HepG2 (cell line): ENCODE measurements at regions not wholly inside any gene's neighbourhood (a gene's known extent, or its start where the extent isn't known, plus 50 kb on each side); places are given as distances from the start of the nearest gene placed in this dataset.

Experiments used
- ATAC-seq: fragments of 200-7000 bp; cut with Tn5 transposase; 3 replicates; pipeline ENCODE4 v1.9.1; 2020; ENCODE audit warnings: mild to moderate bottlenecking, moderate library complexity
- BruUV-seq: library from RNA; stranded (reverse); fragments of 400-500 nt; replicated peaks from 2 replicates; lab custom pipeline; 2021; lab: Mats Ljungman, UMichigan
- CTCF ChIA-PET: fragments of 300-600 bp; formaldehyde crosslinking; extraction: SDS; loops from one replicate; lab custom pipeline; 2021; ENCODE audit warnings: low total read pairs, inconsistent platforms, low intra/inter-chr PET ratio; lab: Yijun Ruan, JAX
- POLR2A ChIA-PET: fragments of 350-600 bp; sonication (Branson Sonifier 250); formaldehyde crosslinking; loops from one replicate; lab custom pipeline; 2020; ENCODE audit warnings: antibody characterized with exemption, inconsistent platforms; lab: Yijun Ruan, JAX
- DNase-seq: peaks from one replicate; pipeline ENCODE4 v3.0.0-alpha.2; 2015; ENCODE audit warnings: low spot score
- FAIRE-seq: peaks from 3 replicates; lab custom pipeline; 2011; peaks lifted over from hg19 to GRCh38; lab: Jason Lieb, UNC
- H2AFZ ChIP-seq: one replicate; pipeline ENCODE4 v1.6.1; 2011; ENCODE audit warnings: low read length, inconsistent platforms
- H3K27ac ChIP-seq: fragments of 300-600 bp; 3 replicates; pipeline ENCODE4 v1.8.0; 2011; ENCODE audit warnings: mixed run types, mild to moderate bottlenecking, mixed read lengths, low read length, inconsistent platforms; ENCODE audit not compliant: insufficient read depth; ENCODE audit errors: extremely low read length
- H3K27me3 ChIP-seq, 2 experiments: fragments of 200-600 bp in 1 of 2; 2 replicates in 1 of 2; 3 replicates in 1 of 2; pipeline versions ENCODE4 v1.6.0 to v1.8.0; 2011; ENCODE audit warnings: low read length in 2 of 2, mild to moderate bottlenecking in 2 of 2, moderate library complexity in 2 of 2, inconsistent platforms in 1 of 2; ENCODE audit not compliant: insufficient read depth in 2 of 2, control insufficient read depth in 1 of 2
- H3K36me3 ChIP-seq, 2 experiments: fragments of 200-600 bp in 1 of 2; replicated peaks in 1 of 2; 2 replicates in 1 of 2; 3 replicates in 1 of 2; pipeline versions ENCODE4 v1.5.1 to v1.8.0; 2011; ENCODE audit warnings: low read length in 2 of 2, inconsistent platforms in 1 of 2; ENCODE audit not compliant: insufficient read depth in 2 of 2, control insufficient read depth in 1 of 2
- H3K4me1 ChIP-seq: 2 replicates; pipeline ENCODE4 v1.5.1; 2012; ENCODE audit warnings: low read length, inconsistent platforms; ENCODE audit not compliant: insufficient read depth
- H3K4me2 ChIP-seq: 2 replicates; pipeline ENCODE4 v1.6.0; 2011; ENCODE audit warnings: low read depth, low read length, inconsistent platforms
- H3K4me3 ChIP-seq, 3 experiments: fragments of 200-600 bp in 1 of 3; sonication (generic), shearing (Covaris generic) in 1 of 3; replicated peaks in 1 of 3; 2 replicates each; pipeline ENCODE4 v1.5.1; 2011 to 2016; ENCODE audit warnings: low read length in 3 of 3, inconsistent platforms in 2 of 3, low read depth in 2 of 3, mild to moderate bottlenecking in 2 of 3, control low read depth in 1 of 3, mixed read lengths in 1 of 3; ENCODE audit not compliant: insufficient read depth in 1 of 3
- H3K79me2 ChIP-seq: one replicate; pipeline ENCODE4 v1.6.1; 2011; ENCODE audit warnings: low read length, inconsistent platforms; ENCODE audit not compliant: insufficient read depth
- H3K9ac ChIP-seq: 2 replicates; pipeline ENCODE4 v1.6.0; 2011; ENCODE audit warnings: mild to moderate bottlenecking, low read depth, low read length, inconsistent platforms; ENCODE audit not compliant: insufficient read depth
- H3K9me3 ChIP-seq: 2 replicates; pipeline ENCODE4 v1.5.1; 2012; ENCODE audit warnings: mild to moderate bottlenecking, low read length
- H4K20me1 ChIP-seq: 2 replicates; pipeline ENCODE4 v1.6.0; 2011; ENCODE audit warnings: inconsistent platforms, mild to moderate bottlenecking, low read length, moderate library complexity; ENCODE audit not compliant: insufficient read depth
- BATF2 ChIP-seq: sonication (generic); formaldehyde crosslinking; IDR thresholded peaks from 2 replicates; pipeline ENCODE4 v1.8.0; 2022; ENCODE audit warnings: mild to moderate bottlenecking, missing genetic modification reagents, moderate library complexity
- BCL3 ChIP-seq: sonication (generic); formaldehyde crosslinking; IDR thresholded peaks from 2 replicates; pipeline ENCODE4 v1.5.1; 2020; ENCODE audit warnings: mild to moderate bottlenecking, missing genetic modification reagents, moderate library complexity
- EHMT2 ChIP-seq: fragments of 200-600 bp; sonication (generic); IDR thresholded peaks from 2 replicates; pipeline ENCODE4 v1.7.0; 2017; ENCODE audit warnings: antibody characterized with exemption, low read depth, low read length, borderline replicate concordance
- FOXO1 ChIP-seq: sonication (generic); formaldehyde crosslinking; IDR thresholded peaks from 2 replicates; pipeline ENCODE4 v1.4.0; 2020; ENCODE audit warnings: missing genetic modification reagents
- FOXP4 ChIP-seq: sonication (generic); formaldehyde crosslinking; IDR thresholded peaks from 2 replicates; pipeline ENCODE4 v1.4.0; 2020; ENCODE audit warnings: missing genetic modification reagents
- MED8 ChIP-seq: sonication (generic); formaldehyde crosslinking; IDR thresholded peaks from 2 replicates; pipeline ENCODE4 v1.8.1; 2023; ENCODE audit warnings: mild to moderate bottlenecking, missing genetic modification reagents; ENCODE audit not compliant: insufficient replicate concordance
- RBAK ChIP-seq: sonication (generic); formaldehyde crosslinking; IDR thresholded peaks from 2 replicates; pipeline ENCODE4 v1.5.1; 2020; ENCODE audit warnings: mild to moderate bottlenecking, missing genetic modification reagents
- RBFOX2 ChIP-seq: fragments of 200-400 bp; formaldehyde crosslinking; IDR thresholded peaks from 2 replicates; pipeline ENCODE4 v1.6.1; 2017; ENCODE audit warnings: low read depth, mild to moderate bottlenecking, low read length
- RFX1 ChIP-seq: fragments of 450-650 bp; IDR thresholded peaks from 2 replicates; pipeline ENCODE4 v1.6.1; 2017
- SALL1 ChIP-seq: sonication (generic); formaldehyde crosslinking; IDR thresholded peaks from 2 replicates; pipeline ENCODE4 v1.8.0; 2022; ENCODE audit warnings: mild to moderate bottlenecking, missing genetic modification reagents
- SNRNP70 ChIP-seq: fragments of 200-400 bp; formaldehyde crosslinking; IDR thresholded peaks from 2 replicates; pipeline ENCODE4 v1.6.1; 2017; ENCODE audit warnings: mild to moderate bottlenecking, low read depth, low read length, moderate library complexity
- SSRP1 ChIP-seq: IDR thresholded peaks from 2 replicates; pipeline ENCODE4 v1.6.1; 2016; ENCODE audit warnings: control low read depth
- ZFP36L2 ChIP-seq: sonication (generic); formaldehyde crosslinking; IDR thresholded peaks from 2 replicates; pipeline ENCODE4 v1.4.0; 2020; ENCODE audit warnings: missing genetic modification reagents
- ZNF121 ChIP-seq: sonication (generic); formaldehyde crosslinking; IDR thresholded peaks from 2 replicates; pipeline ENCODE4 v1.5.0; 2020; ENCODE audit warnings: mild to moderate bottlenecking, missing genetic modification reagents
- ZNF512 ChIP-seq: sonication (generic); formaldehyde crosslinking; IDR thresholded peaks from 2 replicates; pipeline ENCODE4 v1.4.0; 2020; ENCODE audit warnings: mild to moderate bottlenecking, missing genetic modification reagents
- ZNF773 ChIP-seq: sonication (generic); formaldehyde crosslinking; IDR thresholded peaks from 2 replicates; pipeline ENCODE4 v1.4.0; 2020; ENCODE audit warnings: missing genetic modification reagents, borderline replicate concordance
- ZNF800 ChIP-seq: sonication (generic); formaldehyde crosslinking; IDR thresholded peaks from 2 replicates; pipeline ENCODE4 v1.4.0; 2020; ENCODE audit warnings: missing genetic modification reagents
- WGBS: methylation state at CpG from one replicate; pipeline ENCODE4 v1.1.6; 2017; ENCODE audit warnings: low lambda C conversion rate; 5-methylcytosine and 5-hydroxymethylcytosine counted together
- in situ Hi-C: cut with HindIII; loops from 2 replicates; pipeline ENCODE4 v1.10.0; 2017; ENCODE audit warnings: low pct_unique_long_range_greater_than_20kb; ENCODE audit not compliant: extremely low pct_ligation_motif_present
- intact Hi-C: fragments of 100-400 bp; cut with micrococcal nuclease; formaldehyde crosslinking; loops from one replicate; pipeline ENCODE4 v1.10.0; 2022; ENCODE audit not compliant: unreplicated experiment

- no peak overlapping the region for H3K9ac ChIP-seq
- H3K27me3 ChIP-seq, result no peaks in the 10 kb centered on the region
- FAIRE-seq (no peak), ATAC-seq (no peak), DNase-seq (no peak)
- intact Hi-C loops (no loop called here), in situ Hi-C loops (no loop called here)
- no peaks in the 10 kb centered on the region for H3K79me2 ChIP-seq
- no peak overlapping the region for H2AFZ ChIP-seq
- H3K27ac ChIP-seq, result no peak overlapping the region
- no peak overlapping the region for H3K4me3 ChIP-seq
- TF ChIP-seq ZFP36L2 (CRISPR knock-in tag) (no peak), MED8 (CRISPR knock-in tag) (no peak), ZNF773 (CRISPR knock-in tag) (no peak), RBFOX2 (no peak), ZNF800 (no peak), ZNF512 (CRISPR knock-in tag) (no peak), SALL1 (no peak), RBAK (CRISPR knock-in tag) (no peak), SNRNP70 (no peak), ZNF121 (CRISPR knock-in tag) (no peak), SSRP1 (CRISPR knock-in tag) (no peak), RFX1 (no peak), BATF2 (CRISPR knock-in tag) (no peak), FOXP4 (CRISPR knock-in tag) (no peak), BCL3 (no peak), EHMT2 (no peak), FOXO1 (CRISPR knock-in tag) (no peak)
- 31% methylated on average over 2 of the region's 2 CpGs for WGBS
- no peaks in the 10 kb centered on the region for H3K4me1 ChIP-seq
- POLR2A ChIA-PET, result no interaction called here
- CTCF ChIA-PET, result no interaction called here
- peaks cover under 1% of the 10 kb centered on the region; the same call in 1 of the 2 replicates for H3K9me3 ChIP-seq
- H4K20me1 ChIP-seq, result no peaks in the 10 kb centered on the region
- H3K4me2 ChIP-seq, result no peak overlapping the region
- BruUV-seq, result no TSS peak
- H3K36me3 ChIP-seq, result no peaks in the 10 kb centered on the region
These were observed 134.4 kb downstream of the WNT5A start for GRCh38 chr3:55352668-55353067.
